Heart left ventricle (tissue), 16 donors: ENCODE measurements at regions not wholly inside any gene's neighbourhood (a gene's known extent, or its start where the extent isn't known, plus 50 kb on each side); places are given as distances from the start of the nearest gene placed in this dataset.

Source experiments
- ATAC-seq, 4 donors: fragments of 200-7000 bp; cut with Tn5 transposase; one replicate each; pipeline ENCODE4 v1.9.1; 2020 to 2022; ENCODE audit warnings: moderate library complexity in 4 of 4, mild to moderate bottlenecking in 3 of 4, moderate number of reproducible peaks in 1 of 4
- DNase-seq, 5 donors: peaks; one replicate each; pipeline ENCODE4 v3.0.0-alpha.2; 2020
- H3K27ac ChIP-seq, 12 donors: fragments of 200-600 bp; sonication (generic) in 4 of 12; one replicate each; pipeline versions ENCODE4 v1.5.0 to v1.8.0; 2016 to 2022; ENCODE audit warnings: mild to moderate bottlenecking in 2 of 12
- H3K27me3 ChIP-seq, 9 donors: fragments of 200-600 bp; sonication (generic) in 2 of 9; one replicate each; pipeline versions ENCODE4 v1.5.1 to v1.8.0; 2016 to 2022; ENCODE audit warnings: mild to moderate bottlenecking in 3 of 9
- H3K36me3 ChIP-seq, 9 donors: fragments of 200-600 bp; sonication (generic) in 2 of 9; one replicate each; pipeline versions ENCODE4 v1.5.0 to v1.8.0; 2018 to 2022; ENCODE audit warnings: mild to moderate bottlenecking in 2 of 9
- H3K4me1 ChIP-seq, 12 donors: fragments of 200-600 bp; sonication (generic) in 4 of 12; one replicate each; pipeline versions ENCODE4 v1.5.0 to v1.8.0; 2016 to 2022; ENCODE audit warnings: mild to moderate bottlenecking in 3 of 12
- H3K4me3 ChIP-seq, 12 donors: fragments of 200-600 bp; sonication (generic) in 4 of 12; one replicate each; pipeline versions ENCODE4 v1.5.0 to v1.8.0; 2017 to 2022; ENCODE audit warnings: mild to moderate bottlenecking in 9 of 12, moderate library complexity in 4 of 12
- H3K9me3 ChIP-seq, 12 donors: fragments of 200-600 bp; sonication (generic) in 4 of 12; one replicate each; pipeline versions ENCODE4 v1.5.0 to v1.8.0; 2016 to 2022; ENCODE audit warnings: mild to moderate bottlenecking in 1 of 12
- POLR2A ChIP-seq, 2 donors: fragments of 450-650 bp; IDR thresholded peaks; one replicate each; pipeline ENCODE4 v1.6.1; 2017; ENCODE audit warnings: antibody characterized with exemption in 2 of 2, mild to moderate bottlenecking in 2 of 2, moderate library complexity in 2 of 2
- WGBS, 4 donors: extraction: QIAGEN DNeasy Blood & Tissue Kit in 2 of 4; methylation state at CpG; one replicate each; pipeline versions ENCODE4 v1.1.5 to v1.1.7; 2013 to 2018; 5-methylcytosine and 5-hydroxymethylcytosine counted together
- intact Hi-C, 10 donors: fragments of 100-400 bp; cut with DNase I; formaldehyde crosslinking; loops; one replicate each; pipeline versions ENCODE4 v1.11.1 to v1.14.2; 2022
- TF ChIP-seq, protein P1 (sequence below), 12 donors: fragments of 200-600 bp; sonication (generic) in 4 of 12; IDR thresholded peaks; one replicate each; pipeline versions ENCODE4 v1.5.0 to v1.8.0; 2018 to 2022; ENCODE audit warnings: antibody characterized with exemption in 12 of 12, mild to moderate bottlenecking in 5 of 12
- donor health status: ischemic (EF 13 %, LVEDD 7.1; RV severe dilation, severe dysfunction).
- donor health status: healthy with polysubstance abuse.
- donor health status: DM: no; HTN: yes; CAD: no.
- donor health status: DM: no; HTN: no; CAD: no.
- donor health status: ischemic (EF 25% LVEDD 6.9; RV normal size, moderate dysfunction).
- donor health status: ischemic (EF 25% LVEDD 5.7; RV mildly dilated, moderate dysfunction).
- donor health status: healthy.
- donor health status: DM: yes; HTN: yes; CAD: no.
- donor health status: ischemic (EF 35%, LVEDD 5.7; RV mildly dilated, moderate dysfunction).
- donor health status: nonischemic (EF 11% LVEDD 7.7; RV severe dilation, severe dysfunction).
- donor health status: DM: yes; HTN: yes; CAD: no.
- donor health status: PGD.
- donor health status: ischemic (EF 29% LVEDD 5.4; RV normal size, mild dysfunction).
- donor health status: nonischemic (EF 23%, LVEDD 6.1; RV moderate dilation, normal function).

- DNase-seq (no peak), ATAC-seq (no peak)
- intact Hi-C loops: no loop called here
- WGBS, 4 donors: 77 to 88% (median 86%) methylated on average over 1 of the region's 1 CpG
- no peaks in the 10 kb centered on the region for H3K36me3 ChIP-seq
- no peak overlapping the region for H3K27ac ChIP-seq
- H3K27me3 ChIP-seq: no peaks in the 10 kb centered on the region
- H3K4me3 ChIP-seq: no peak overlapping the region
- H3K4me1 ChIP-seq: no peaks in the 10 kb centered on the region
- no peak for TF ChIP-seq POLR2A (IDR thresholded peaks at IDR 0.05)
- TF ChIP-seq, protein P1, sequence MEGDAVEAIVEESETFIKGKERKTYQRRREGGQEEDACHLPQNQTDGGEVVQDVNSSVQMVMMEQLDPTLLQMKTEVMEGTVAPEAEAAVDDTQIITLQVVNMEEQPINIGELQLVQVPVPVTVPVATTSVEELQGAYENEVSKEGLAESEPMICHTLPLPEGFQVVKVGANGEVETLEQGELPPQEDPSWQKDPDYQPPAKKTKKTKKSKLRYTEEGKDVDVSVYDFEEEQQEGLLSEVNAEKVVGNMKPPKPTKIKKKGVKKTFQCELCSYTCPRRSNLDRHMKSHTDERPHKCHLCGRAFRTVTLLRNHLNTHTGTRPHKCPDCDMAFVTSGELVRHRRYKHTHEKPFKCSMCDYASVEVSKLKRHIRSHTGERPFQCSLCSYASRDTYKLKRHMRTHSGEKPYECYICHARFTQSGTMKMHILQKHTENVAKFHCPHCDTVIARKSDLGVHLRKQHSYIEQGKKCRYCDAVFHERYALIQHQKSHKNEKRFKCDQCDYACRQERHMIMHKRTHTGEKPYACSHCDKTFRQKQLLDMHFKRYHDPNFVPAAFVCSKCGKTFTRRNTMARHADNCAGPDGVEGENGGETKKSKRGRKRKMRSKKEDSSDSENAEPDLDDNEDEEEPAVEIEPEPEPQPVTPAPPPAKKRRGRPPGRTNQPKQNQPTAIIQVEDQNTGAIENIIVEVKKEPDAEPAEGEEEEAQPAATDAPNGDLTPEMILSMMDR (IDR thresholded peaks at IDR 0.05): no peak
- no peaks in the 10 kb centered on the region for H3K9me3 ChIP-seq
Observed at GRCh38 chr3:102332205-102332604, 102.6 kb upstream of the ZPLD1 start.

DNA sequence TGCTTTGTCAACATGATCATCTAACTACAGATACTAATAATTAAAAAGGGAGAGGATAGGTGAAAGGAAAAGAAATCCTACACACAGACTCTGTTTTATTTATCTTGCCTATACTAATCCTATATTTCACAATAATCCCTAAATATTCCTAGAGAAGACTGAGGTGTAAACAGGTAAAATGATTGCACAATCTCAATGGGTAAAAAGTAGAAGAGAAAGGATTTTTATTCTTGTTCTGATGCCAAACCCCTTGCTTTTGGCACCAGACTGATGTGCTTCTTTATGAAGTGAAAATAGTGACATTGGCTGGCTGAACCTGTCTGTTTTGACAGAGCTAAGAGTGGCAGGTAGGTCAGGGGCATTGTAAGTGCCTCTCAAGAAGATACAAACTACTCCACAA, 101.9 kb upstream of the ZPLD1 start:
- ATAC-seq (no peak), DNase-seq (no peak)
- Histone ChIP-seq H3K4me3 (no peak overlapping the region), H3K4me1 (no peaks in the 10 kb centered on the region), H3K9me3 (no peaks in the 10 kb centered on the region), H3K36me3 (no peaks in the 10 kb centered on the region), H3K27ac (no peak overlapping the region), H3K27me3 (no peaks in the 10 kb centered on the region)
- no peak for TF ChIP-seq POLR2A (IDR thresholded peaks at IDR 0.05)
- TF ChIP-seq, protein P1 (IDR thresholded peaks at IDR 0.05): no peak
- intact Hi-C loops: no loop called here

GRCh38 chr3:102336130-102336529, 98.7 kb upstream of the ZPLD1 start:
- no peaks in the 10 kb centered on the region for H3K4me1 ChIP-seq
- no peaks in the 10 kb centered on the region for H3K9me3 ChIP-seq
- TF ChIP-seq, protein P1 (IDR thresholded peaks at IDR 0.05): no peak
- TF ChIP-seq POLR2A (IDR thresholded peaks at IDR 0.05): no peak
- intact Hi-C loops: no loop called here
- H3K27me3 ChIP-seq: no peaks in the 10 kb centered on the region
- DNase-seq: no peak
- no peaks in the 10 kb centered on the region for H3K36me3 ChIP-seq
- no peak for ATAC-seq
- WGBS, 4 donors: 73 to 74% (median 73%) methylated on average over 3 of the region's 3 CpGs
- no peak overlapping the region for H3K4me3 ChIP-seq
- H3K27ac ChIP-seq: no peak overlapping the region

DNA sequence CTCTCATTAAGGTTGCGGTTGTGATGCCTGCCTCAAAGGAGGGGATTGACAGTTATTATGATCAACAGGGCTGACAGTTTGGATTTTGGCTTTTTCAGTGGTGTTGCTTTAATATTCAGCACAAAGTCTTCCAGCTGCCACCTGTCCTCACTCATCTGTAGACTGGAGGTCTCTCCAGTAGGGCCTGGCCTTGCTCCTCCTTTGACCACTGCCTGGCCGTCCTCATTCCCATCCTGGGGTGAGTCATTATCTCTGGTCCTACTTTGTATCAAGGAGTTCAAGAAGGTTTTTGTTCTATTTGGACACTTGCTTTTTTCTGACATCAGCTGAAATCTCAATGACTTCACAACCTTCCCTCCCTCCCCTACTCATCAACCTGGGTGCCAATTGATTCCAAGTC, 95.1 kb upstream of the ZPLD1 start:
- WGBS, 4 donors: 74 to 87% (median 82%) methylated on average over 2 of the region's 2 CpGs
- no peak overlapping the region for H3K27ac ChIP-seq
- TF ChIP-seq, protein P1 (IDR thresholded peaks at IDR 0.05): no peak
- no peak for TF ChIP-seq POLR2A (IDR thresholded peaks at IDR 0.05)
- H3K27me3 ChIP-seq: no peaks in the 10 kb centered on the region
- no peaks in the 10 kb centered on the region for H3K4me1 ChIP-seq
- no peaks in the 10 kb centered on the region for H3K36me3 ChIP-seq
- DNase-seq (no peak), ATAC-seq (no peak)
- no peak overlapping the region for H3K4me3 ChIP-seq
- no peaks in the 10 kb centered on the region for H3K9me3 ChIP-seq
- intact Hi-C loops: no loop called here
